ENCODE measurements at regions not wholly inside any gene's neighbourhood (a gene's known extent, or its start where the extent isn't known, plus 50 kb on each side); places are given as distances from the start of the nearest gene placed in this dataset.

DNA sequence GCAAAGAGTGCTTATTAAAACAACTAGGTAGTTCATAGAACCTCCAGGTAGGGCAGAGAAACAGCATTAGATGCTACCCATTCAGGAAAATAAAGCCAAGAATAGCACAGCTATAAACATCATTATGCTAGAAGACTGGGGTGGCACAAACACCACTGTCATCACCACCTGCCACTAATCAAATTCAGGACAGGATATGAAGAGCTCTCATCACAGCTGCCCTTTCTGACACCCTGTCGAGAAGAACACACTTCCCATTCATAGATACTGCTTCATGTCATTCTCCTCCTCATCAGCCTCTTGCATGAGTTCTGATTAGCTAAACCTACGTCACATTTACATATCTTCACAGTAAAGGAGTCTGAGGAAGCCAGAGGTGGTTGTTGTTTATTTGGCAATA is 692.3 kb upstream of the HS3ST1 start:
- TF ChIP-seq YY1 (IDR thresholded peaks at IDR 0.05; ENCODE audit: insufficient read depth, insufficient read length) (no peak), SUZ12 (IDR thresholded peaks at IDR 0.05; ENCODE audit: extremely low read depth, insufficient read depth, insufficient read length) (no peak), ZNF274 (IDR thresholded peaks at IDR 0.05; ENCODE audit: low read depth, low read length) (no peak)

Measured in NT2/D1 (cell line).